Fibroblast of lung (primary cell): ENCODE measurements at regions not wholly inside any gene's neighbourhood (a gene's known extent, or its start where the extent isn't known, plus 50 kb on each side); places are given as distances from the start of the nearest gene placed in this dataset.

ENCODE experiments used
- EZH2 ChIP-seq: IDR thresholded peaks from 2 replicates; pipeline ENCODE4 v1.5.1; 2012; ENCODE audit warnings: low read length, control low read depth, mild to moderate bottlenecking; ENCODE audit errors: missing control alignments
- TF ChIP-seq, protein P1 (sequence below), 2 donors: IDR thresholded peaks in 1 of 2; conservative IDR thresholded peaks in 1 of 2; 1 replicate in 1 of 2; 2 replicates in 1 of 2; pipeline ENCODE4 v1.5.1; 2011 to 2012; ENCODE audit warnings: low read length in 2 of 2, control low read depth in 1 of 2, inconsistent platforms in 1 of 2, low read depth in 1 of 2, mild to moderate bottlenecking in 1 of 2

DNA sequence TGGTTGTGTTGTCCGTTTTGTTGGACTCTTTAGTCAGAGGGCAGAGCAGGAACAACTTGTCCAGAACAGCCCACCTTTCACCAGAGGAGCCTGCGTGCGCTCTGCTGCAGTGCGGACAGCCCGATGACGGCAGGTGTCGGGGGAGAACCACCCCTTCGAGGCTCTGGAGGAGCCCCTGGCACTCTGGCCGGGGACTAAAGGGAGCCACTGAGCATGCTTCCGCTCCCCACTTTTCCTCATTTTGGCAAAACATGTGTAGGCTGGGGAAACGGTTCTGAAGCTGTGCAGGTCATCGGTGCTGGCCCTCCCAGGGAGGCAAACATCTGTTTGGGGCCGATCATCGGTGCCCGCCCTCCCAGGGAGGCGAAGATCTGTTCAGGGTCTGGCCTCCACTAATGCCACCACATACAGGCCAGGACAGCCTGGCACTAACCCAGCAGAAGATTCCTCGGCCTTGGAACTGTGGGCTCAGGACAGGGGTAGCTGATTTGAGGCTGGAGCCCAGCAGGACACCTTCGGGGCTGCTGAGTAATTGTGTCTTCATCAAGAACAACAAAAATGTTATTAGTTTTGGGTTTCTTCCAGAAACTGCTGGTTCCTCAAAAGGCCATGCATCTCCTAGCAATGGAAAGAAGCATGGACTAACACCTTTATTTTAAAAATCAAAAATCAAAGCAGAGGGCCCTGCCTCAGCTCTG is 124.4 kb upstream of the TCERG1L start:
- TF ChIP-seq, protein P1, sequence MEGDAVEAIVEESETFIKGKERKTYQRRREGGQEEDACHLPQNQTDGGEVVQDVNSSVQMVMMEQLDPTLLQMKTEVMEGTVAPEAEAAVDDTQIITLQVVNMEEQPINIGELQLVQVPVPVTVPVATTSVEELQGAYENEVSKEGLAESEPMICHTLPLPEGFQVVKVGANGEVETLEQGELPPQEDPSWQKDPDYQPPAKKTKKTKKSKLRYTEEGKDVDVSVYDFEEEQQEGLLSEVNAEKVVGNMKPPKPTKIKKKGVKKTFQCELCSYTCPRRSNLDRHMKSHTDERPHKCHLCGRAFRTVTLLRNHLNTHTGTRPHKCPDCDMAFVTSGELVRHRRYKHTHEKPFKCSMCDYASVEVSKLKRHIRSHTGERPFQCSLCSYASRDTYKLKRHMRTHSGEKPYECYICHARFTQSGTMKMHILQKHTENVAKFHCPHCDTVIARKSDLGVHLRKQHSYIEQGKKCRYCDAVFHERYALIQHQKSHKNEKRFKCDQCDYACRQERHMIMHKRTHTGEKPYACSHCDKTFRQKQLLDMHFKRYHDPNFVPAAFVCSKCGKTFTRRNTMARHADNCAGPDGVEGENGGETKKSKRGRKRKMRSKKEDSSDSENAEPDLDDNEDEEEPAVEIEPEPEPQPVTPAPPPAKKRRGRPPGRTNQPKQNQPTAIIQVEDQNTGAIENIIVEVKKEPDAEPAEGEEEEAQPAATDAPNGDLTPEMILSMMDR (conservative IDR thresholded peaks at IDR 0.05 in 1 of 2, IDR thresholded peaks at IDR 0.05 in 1 of 2; ENCODE audit: low read depth in 1 of 2, low read length in 2 of 2) = no peak
- TF ChIP-seq EZH2 = no peak
